Caco-2 (cell line): ENCODE measurements at regions not wholly inside any gene's neighbourhood (a gene's known extent, or its start where the extent isn't known, plus 50 kb on each side); places are given as distances from the start of the nearest gene placed in this dataset.

Experiments used
- BruUV-seq: library from RNA; stranded (reverse); fragments of 400-500 nt; replicated peaks from 2 replicates; lab custom pipeline; 2021; lab: Mats Ljungman, UMichigan
- CTCF ChIA-PET: fragments of 300-600 bp; sonication (Branson Sonifier 250); formaldehyde crosslinking; loops from one replicate; lab custom pipeline; 2022; ENCODE audit warnings: antibody characterized with exemption; lab: Charles Lee
- POLR2A ChIA-PET: fragments of 300-600 bp; sonication (Branson Sonifier 250); formaldehyde crosslinking; loops from one replicate; lab custom pipeline; 2022; ENCODE audit warnings: antibody characterized with exemption; lab: Charles Lee
- DNase-seq, 2 experiments: peaks; one replicate each; pipeline versions ENCODE4 v3.0.0 to v3.0.0-alpha.2; 2020 to 2022
- H3K27me3 ChIP-seq: replicated peaks from 2 replicates; pipeline ENCODE4 v1.6.0; 2011; ENCODE audit warnings: low read length; ENCODE audit not compliant: control insufficient read depth, insufficient read depth
- H3K36me3 ChIP-seq: 2 replicates; pipeline ENCODE4 v1.5.1; 2011; ENCODE audit warnings: low read length; ENCODE audit not compliant: control insufficient read depth, insufficient read depth
- H3K4me1 ChIP-seq: fragments of 250-450 bp; sonication (Bioruptor Pico); 2 replicates; pipeline ENCODE4 v1.5.1; 2020; ENCODE audit warnings: mild to moderate bottlenecking
- H3K4me3 ChIP-seq: 2 replicates; pipeline ENCODE4 v1.5.1; 2011; ENCODE audit warnings: low read depth, mild to moderate bottlenecking, control low read depth, low read length
- H3K9me3 ChIP-seq: fragments of 250-450 bp; sonication (Bioruptor Pico); 2 replicates; pipeline ENCODE4 v1.5.1; 2020; ENCODE audit warnings: mild to moderate bottlenecking, moderate library complexity
- H3K27ac Mint-ChIP-seq: one replicate; pipeline ENCODE4 v1.8.0; 2022; ENCODE audit warnings: mixed read lengths; ENCODE audit not compliant: unreplicated experiment
- H3K27me3 Mint-ChIP-seq: one replicate; pipeline ENCODE4 v1.8.0; 2022; ENCODE audit warnings: mixed read lengths; ENCODE audit not compliant: insufficient read depth, unreplicated experiment
- H3K36me3 Mint-ChIP-seq: one replicate; pipeline ENCODE4 v1.8.0; 2022; ENCODE audit warnings: mild to moderate bottlenecking, mixed read lengths; ENCODE audit not compliant: insufficient read depth, unreplicated experiment
- H3K4me1 Mint-ChIP-seq: one replicate; pipeline ENCODE4 v1.8.0; 2022; ENCODE audit warnings: low read depth, mixed read lengths; ENCODE audit not compliant: unreplicated experiment
- H3K4me3 Mint-ChIP-seq: one replicate; pipeline ENCODE4 v1.8.0; 2022; ENCODE audit warnings: mild to moderate bottlenecking, moderate library complexity, mixed read lengths; ENCODE audit not compliant: unreplicated experiment
- H3K9me3 Mint-ChIP-seq: one replicate; pipeline ENCODE4 v1.8.0; 2022; ENCODE audit warnings: mixed read lengths; ENCODE audit not compliant: unreplicated experiment
- intact Hi-C: fragments of 100-400 bp; cut with micrococcal nuclease; formaldehyde crosslinking; loops from one replicate; pipeline ENCODE4 v1.10.0; 2022; ENCODE audit not compliant: unreplicated experiment
- TF ChIP-seq, protein P1 (sequence below), 2 experiments: fragments of 200-600 bp in 1 of 2; IDR thresholded peaks; 1 replicate in 1 of 2; 2 replicates in 1 of 2; pipeline versions ENCODE4 v1.5.1 to v1.8.0; 2011 to 2022; ENCODE audit warnings: antibody characterized with exemption in 1 of 2, control low read depth in 1 of 2, inconsistent platforms in 1 of 2, low read depth in 1 of 2, low read length in 1 of 2, mild to moderate bottlenecking in 1 of 2, moderate library complexity in 1 of 2; ENCODE audit not compliant: insufficient read depth in 1 of 2, severe bottlenecking in 1 of 2, unreplicated experiment in 1 of 2

DNA sequence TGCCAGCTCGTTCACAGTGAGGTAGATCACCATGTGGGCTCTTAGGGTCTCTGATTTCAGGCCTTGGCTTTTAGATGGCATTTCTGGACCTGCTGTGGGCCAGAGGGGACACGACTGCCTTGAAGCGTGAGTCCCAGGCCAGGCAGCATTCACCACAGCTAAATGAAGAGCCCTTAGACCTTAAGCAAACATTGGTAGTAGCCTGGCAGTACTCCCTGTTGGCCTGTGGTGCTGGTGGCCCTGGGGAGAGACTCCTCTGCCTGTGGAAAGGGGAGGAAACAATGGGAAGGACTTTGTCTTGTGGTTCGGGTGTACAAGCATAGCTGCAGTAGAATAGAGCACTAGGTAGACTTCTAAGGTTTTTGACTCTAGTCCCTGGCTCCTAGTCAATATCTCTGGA, 456.0 kb upstream of the DCC start:
- Histone ChIP-seq H3K4me3 (no peak overlapping the region), H3K27me3 (no peaks in the 10 kb centered on the region), H3K9me3 (no peaks in the 10 kb centered on the region), H3K36me3 (no peaks in the 10 kb centered on the region), H3K4me1 (no peaks in the 10 kb centered on the region)
- no peak overlapping the region for H3K4me3 Mint-ChIP-seq
- no peaks in the 10 kb centered on the region for H3K9me3 Mint-ChIP-seq
- CTCF ChIA-PET = no interaction called here
- no peaks in the 10 kb centered on the region for H3K27me3 Mint-ChIP-seq
- POLR2A ChIA-PET = no interaction called here
- no peak overlapping the region for H3K27ac Mint-ChIP-seq
- DNase-seq = no peak
- intact Hi-C loops = no loop called here
- no peaks in the 10 kb centered on the region for H3K36me3 Mint-ChIP-seq
- TF ChIP-seq, protein P1, sequence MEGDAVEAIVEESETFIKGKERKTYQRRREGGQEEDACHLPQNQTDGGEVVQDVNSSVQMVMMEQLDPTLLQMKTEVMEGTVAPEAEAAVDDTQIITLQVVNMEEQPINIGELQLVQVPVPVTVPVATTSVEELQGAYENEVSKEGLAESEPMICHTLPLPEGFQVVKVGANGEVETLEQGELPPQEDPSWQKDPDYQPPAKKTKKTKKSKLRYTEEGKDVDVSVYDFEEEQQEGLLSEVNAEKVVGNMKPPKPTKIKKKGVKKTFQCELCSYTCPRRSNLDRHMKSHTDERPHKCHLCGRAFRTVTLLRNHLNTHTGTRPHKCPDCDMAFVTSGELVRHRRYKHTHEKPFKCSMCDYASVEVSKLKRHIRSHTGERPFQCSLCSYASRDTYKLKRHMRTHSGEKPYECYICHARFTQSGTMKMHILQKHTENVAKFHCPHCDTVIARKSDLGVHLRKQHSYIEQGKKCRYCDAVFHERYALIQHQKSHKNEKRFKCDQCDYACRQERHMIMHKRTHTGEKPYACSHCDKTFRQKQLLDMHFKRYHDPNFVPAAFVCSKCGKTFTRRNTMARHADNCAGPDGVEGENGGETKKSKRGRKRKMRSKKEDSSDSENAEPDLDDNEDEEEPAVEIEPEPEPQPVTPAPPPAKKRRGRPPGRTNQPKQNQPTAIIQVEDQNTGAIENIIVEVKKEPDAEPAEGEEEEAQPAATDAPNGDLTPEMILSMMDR (IDR thresholded peaks at IDR 0.05; ENCODE audit: insufficient read depth in 1 of 2, low read depth in 1 of 2, low read length in 1 of 2, severe bottlenecking in 1 of 2, unreplicated experiment in 1 of 2) = no peak
- no TSS peak for BruUV-seq
- no peaks in the 10 kb centered on the region for H3K4me1 Mint-ChIP-seq

DNA sequence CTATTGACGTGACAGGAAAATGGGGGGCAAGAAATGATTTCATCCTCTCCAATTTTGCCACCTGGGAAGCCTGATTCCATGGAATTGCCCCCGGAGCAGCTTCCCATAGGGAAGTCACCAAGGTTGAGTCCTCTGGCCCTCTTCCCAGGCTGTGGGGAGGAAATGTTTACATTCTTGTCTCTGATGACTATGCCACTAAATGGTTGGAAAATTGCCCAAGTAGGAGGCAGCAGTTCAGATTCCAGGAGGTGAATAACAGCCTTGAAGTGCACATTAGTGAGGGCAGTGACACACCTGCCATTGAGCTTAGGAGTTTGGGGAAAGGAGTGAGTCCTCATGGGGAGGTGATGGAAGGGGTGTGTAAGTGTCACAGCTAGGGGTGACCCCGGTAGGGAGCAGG, 449.2 kb upstream of the DCC start:
- Histone ChIP-seq H3K4me1 (no peaks in the 10 kb centered on the region), H3K4me3 (no peak overlapping the region), H3K27me3 (no peaks in the 10 kb centered on the region), H3K9me3 (no peaks in the 10 kb centered on the region), H3K36me3 (no peaks in the 10 kb centered on the region)
- no peak for DNase-seq
- no peaks in the 10 kb centered on the region for H3K4me1 Mint-ChIP-seq
- peaks cover 3% of the 10 kb centered on the region for H3K27me3 Mint-ChIP-seq
- intact Hi-C loops = no loop called here
- TF ChIP-seq, protein P1 (IDR thresholded peaks at IDR 0.05; ENCODE audit: insufficient read depth in 1 of 2, low read depth in 1 of 2, low read length in 1 of 2, severe bottlenecking in 1 of 2, unreplicated experiment in 1 of 2) = no peak
- H3K4me3 Mint-ChIP-seq = no peak overlapping the region
- CTCF ChIA-PET = no interaction called here
- no TSS peak for BruUV-seq
- POLR2A ChIA-PET = no interaction called here
- no peak overlapping the region for H3K27ac Mint-ChIP-seq
- no peaks in the 10 kb centered on the region for H3K36me3 Mint-ChIP-seq
- H3K9me3 Mint-ChIP-seq = no peaks in the 10 kb centered on the region

DNA sequence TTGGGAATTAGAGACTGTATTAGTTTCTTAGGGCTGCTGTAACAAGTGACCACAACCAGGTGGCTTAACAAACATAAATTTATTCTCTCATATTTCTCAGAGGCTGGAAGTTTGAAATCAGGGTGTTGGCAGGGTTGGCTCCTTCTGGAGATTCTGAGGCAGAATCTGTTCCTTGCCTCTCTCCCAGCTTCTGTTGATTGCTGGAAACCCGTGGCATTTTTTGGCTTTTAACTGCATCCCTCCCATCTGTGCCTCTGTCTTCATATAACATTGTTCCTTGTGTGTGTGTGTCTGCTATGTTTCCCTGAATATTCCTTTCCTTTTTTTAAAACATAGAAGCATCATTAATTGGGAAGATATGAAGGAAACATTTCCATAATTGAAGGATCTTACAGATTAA, 448.1 kb upstream of the DCC start:
- Mint-ChIP-seq H3K9me3 (no peaks in the 10 kb centered on the region), H3K36me3 (no peaks in the 10 kb centered on the region), H3K4me3 (no peak overlapping the region), H3K27me3 (peaks cover 3% of the 10 kb centered on the region), H3K27ac (no peak overlapping the region), H3K4me1 (no peaks in the 10 kb centered on the region)
- Histone ChIP-seq H3K4me3 (no peak overlapping the region), H3K4me1 (no peaks in the 10 kb centered on the region), H3K36me3 (no peaks in the 10 kb centered on the region), H3K27me3 (no peaks in the 10 kb centered on the region), H3K9me3 (no peaks in the 10 kb centered on the region)
- CTCF ChIA-PET = no interaction called here
- POLR2A ChIA-PET = no interaction called here
- no peak for DNase-seq
- TF ChIP-seq, protein P1 (IDR thresholded peaks at IDR 0.05; ENCODE audit: insufficient read depth in 1 of 2, low read depth in 1 of 2, low read length in 1 of 2, severe bottlenecking in 1 of 2, unreplicated experiment in 1 of 2) = no peak
- no TSS peak for BruUV-seq
- intact Hi-C loops = no loop called here
